NCI-H187 treated with DMSO at 0.1 percent for 48 hours (cell line): ENCODE measurements at regions not wholly inside any gene's neighbourhood (a gene's known extent, or its start where the extent isn't known, plus 50 kb on each side); places are given as distances from the start of the nearest gene placed in this dataset.
"Not testable (repeated sequence)": the region's sequence is repeated elsewhere in the genome, so short reads cannot be mapped to it uniquely, and the experiment has no call there.

ENCODE experiments used
- DNase-seq: peaks from one replicate; lab custom pipeline; 2025; lab: John Stamatoyannopoulos, UW

DNA sequence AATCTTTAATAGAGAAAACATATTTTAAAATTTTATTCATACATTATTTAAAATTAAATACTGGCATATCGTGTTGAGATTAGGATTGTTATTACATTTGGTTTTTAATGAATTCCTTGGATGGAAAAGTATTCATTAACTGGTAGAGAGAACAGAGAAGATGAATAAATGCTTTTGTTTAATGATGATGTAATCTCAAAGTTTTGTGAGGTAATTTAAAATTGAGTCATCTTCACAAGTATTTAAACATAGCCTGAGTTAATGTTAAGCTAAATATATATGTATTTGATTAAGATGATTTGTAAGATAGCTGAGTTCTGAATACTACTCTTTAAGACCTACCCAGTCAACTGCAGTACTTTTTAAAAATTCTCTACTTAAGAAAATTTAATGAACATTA, 713.4 kb upstream of the VRK2 start:
- DNase-seq = no peak

DNA sequence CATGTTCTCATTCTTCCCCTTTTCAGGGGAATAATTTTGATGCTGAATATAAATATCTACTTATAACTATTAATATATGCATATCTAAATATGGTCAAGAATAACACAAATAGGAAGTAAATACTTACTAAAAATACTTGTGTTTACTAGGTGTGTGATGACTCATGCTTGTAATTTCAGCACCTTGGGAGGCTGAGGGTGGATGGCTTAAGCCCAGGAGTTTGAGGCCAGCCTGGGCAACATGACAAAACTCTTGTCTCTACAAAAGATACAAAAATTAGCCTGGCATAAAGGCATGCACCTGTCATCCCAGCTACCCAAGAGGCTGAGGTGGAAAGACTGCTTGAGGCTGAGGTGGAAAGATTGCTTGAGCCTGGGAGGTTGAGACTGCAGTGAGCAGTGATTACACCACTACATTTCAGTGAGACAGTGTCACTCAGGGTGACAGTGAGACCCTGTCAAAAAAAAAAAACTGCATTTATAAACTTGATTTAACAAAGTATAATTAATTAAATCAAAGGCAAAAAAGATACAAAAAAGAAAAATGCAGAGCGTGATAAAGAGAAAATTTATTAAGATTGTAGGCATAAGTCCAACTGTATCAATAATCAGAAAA, 703.1 kb upstream of the VRK2 start:
- DNase-seq = no peak

DNA sequence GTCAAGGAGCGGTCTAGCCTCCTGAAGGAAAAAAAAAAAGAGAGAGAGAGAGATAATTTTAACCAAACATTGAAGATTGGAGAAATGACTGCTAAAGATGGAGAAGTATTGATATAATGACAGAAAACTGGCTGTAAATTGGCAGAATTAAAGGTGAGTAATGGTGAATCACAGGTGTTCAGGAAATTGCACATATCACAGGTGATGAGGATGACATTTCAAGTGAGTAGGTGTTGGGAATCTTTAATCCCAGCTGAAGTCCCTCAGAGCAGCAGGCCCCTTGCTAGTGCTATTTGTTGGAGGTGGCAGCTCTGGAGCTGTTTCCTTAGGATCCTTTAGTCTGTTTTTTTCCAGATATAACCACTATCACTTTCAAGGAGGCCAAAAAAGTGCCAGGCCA, 678.4 kb upstream of the VRK2 start:
- no peak for DNase-seq

DNA sequence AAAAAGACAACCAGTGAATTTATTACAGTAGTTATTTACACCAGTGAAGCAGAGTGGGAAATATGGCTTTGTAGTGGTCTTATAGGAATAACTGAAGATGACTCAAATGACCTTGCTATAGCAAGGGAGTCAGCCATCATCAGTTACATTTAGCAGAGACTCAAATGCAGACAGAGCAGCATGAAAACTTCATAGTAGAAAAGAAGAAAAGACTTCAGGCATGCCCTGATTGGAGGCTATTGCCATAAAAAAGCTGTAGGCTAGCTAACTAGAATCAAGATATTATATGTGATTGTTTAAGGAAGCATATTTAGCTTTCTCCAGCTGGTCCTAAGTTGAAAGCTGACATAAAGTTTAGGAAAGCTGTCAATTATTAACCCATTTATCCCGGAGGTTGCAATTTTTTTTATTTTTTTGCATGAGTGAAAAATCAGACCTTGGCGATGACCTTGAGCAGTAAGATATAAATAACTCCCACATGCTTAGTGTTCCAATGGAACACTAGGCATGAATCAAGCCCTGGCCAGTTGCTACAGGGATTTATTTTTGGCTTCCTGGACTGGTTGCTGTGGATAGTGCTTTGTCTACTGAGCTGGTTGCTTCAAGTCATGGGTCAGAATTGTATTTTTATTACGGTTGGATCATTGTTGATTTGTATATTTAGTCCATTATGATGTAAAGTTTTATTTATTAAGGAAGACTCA, 675.6 kb upstream of the VRK2 start:
- no peak for DNase-seq

DNA sequence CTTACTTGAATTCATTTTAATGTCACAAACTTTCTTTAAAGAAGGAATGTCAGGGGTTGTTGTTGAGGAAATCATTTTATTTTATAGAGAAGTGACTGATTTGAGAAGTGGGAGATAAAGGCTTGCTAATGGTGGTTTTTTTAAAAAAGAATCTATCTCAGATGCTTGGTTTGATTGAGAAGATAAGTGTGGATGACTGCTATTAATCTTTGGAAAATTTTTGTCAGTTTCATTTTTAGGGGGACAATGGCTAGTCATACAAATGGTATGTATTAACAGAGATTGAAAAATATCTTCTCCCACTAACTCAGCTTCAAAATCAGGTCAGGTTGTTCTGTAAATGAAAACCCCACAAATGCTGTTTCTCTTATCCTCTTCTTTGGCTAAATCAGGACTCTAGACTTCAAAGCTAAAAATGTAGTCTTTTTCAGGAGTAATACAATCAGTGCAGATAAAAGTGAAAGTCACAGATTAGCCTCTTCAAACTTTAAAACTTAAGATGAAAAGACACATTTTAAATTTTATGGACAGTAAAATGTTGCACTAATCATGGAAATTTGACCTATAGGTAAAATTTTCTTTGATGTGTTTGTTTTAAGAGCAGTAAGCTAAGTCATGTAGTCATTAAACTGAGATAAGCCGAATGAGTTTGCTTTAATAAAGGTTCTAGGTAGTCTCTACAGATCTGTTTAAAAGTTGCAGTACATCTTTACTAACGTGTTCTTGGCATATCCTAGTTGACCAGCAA, 674.2 kb upstream of the VRK2 start:
- DNase-seq = no peak

DNA sequence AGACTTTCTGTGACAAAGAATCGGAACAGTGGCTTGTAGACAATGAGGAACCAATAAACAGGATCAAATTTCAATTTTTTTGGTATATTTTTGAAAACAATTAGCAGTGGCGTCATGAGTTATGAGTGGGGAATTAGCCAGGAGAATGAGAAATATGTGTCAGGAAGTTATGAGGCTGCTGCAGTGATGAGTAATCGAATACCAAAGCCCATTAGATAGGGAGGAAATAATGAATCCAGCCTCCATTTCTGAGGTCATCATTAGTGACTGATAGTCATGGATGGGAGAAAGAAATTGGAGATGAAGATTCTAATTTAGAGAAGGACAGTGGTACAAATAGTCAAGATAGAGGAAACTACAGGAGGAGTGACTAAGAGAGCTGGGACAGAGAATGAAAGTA, 673.1 kb upstream of the VRK2 start:
- DNase-seq = no peak

DNA sequence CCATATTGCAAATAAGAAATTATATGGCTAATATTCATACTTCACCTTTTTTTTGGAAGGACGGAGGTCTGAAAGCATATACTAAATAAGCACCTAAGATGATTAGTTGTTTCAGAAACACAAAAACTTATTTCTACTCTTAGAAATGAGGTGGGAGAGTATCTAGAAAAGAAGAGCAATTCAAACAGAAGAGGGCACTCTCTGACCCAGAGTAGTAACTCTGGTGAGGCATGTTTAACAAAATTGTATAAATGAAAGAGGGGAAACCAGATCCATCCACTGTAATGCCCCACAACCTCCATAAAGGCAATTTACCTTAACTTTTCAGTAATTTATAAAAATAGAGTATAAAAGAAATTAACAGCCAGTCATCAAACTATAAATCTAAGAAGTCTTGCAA, 669.6 kb upstream of the VRK2 start:
- no peak for DNase-seq

DNA sequence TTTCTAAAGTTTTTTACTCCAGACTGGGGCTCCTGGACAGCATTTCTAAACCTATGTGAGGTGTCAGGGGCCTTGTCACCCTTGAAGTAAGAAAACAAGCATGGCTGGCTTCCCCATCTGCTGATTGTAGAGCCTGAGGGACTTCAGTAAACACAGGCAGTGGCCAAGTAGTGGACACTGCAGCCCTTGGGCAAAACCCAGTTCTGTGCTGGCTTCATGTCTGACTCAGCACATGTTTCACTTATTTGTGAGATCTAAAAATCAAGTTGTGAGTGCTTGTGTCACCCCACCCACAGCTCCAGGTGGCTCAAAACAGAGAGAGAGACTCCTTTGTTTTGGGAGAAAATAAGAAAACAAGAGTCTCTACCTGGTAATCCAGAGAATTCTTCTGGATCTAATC, 660.3 kb upstream of the VRK2 start:
- DNase-seq = no peak

DNA sequence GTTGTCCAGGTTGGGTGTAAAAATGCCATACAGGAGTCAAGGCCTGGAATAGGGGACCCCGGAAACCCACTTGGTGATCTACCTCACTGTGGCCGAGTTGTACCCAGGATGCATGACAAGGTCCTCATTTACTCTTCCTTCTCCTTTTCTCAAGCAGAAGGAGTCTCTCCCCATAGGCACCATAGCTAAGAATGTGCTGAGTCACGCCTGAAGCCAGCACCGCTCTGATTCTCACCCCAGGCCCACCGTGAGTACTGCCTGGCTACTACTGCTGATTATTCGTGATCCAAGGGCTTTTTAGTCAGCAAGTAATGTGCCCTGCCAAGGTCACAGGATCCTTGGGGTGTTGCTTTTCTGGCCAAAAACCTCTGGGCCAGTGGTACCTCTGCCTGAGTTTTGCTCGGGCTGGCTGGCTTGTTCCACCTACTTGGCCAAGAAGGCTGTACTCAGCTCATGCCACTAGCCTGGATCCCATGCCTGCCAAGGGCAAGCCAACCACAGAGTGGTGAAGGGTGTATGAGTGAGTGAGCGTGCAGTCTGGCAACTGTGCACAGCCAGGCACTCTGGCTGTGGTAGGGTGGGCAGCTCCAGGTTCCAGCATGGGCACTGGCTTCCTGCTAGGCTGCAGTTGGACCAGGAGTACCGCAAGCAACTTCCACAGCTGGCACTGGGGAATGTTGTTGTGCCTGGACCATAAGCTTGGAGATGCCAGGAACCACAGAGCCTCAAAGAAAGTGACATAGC, 650.1 kb upstream of the VRK2 start:
- DNase-seq = no peak

DNA sequence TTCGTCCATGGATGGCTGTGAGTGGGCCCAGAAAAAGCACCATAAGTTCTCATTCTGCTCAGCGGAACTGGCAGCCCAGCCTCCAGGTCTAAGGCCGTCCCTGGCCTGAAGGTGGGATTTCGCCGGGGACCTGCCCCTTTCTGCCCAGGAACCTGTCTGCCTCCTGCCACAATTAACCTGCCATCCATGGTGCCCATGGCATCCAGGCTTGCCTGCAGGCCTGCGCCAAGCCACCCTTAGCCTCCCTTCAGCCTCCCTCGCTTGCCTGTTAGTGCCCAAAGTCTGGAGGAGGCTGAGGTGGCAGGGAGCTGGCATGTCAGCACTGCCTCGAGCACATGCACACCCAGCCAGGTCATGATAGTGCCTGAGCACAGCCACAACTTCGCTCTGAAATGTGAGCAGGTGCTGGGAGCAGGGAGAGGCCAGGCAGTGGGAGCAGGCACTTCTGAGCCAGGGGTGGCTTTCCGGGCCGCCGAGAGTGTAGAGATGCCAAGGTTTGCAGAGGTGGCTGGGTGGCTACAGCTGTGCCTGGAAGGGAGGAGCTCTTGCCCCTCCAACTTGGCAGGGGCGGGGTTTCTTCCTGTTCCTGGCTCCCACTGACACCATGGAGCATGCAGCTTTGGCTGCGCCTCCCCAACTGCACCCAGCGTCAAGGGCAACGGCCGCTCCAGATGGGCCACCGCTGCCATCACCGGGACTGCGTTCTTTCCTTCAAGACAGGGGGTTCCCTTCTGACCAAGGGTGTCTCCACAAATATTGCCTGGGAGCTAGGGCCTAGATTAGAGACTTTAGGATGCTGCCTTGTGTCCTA, 648.9 kb upstream of the VRK2 start:
- DNase-seq = no peak

DNA sequence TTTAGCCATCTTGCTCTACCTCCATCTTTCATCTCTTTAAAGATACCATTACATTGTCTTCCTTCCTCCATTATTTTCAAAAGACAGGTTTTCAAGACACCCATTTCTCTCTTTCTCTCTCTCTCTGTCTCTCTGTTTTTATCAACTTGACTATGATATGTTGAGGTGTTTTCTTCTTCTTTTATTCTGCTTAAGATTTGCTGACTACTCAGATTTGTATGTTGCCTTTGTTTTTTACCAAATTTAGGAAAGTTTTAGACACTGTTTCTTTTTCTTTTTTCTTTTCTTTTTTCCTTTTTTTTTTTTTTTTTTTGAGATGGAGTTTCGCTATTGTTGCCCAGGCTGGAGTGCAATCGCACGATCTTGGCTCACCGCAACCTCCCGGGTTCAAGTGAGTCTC, 647.5 kb upstream of the VRK2 start:
- DNase-seq = no peak

DNA sequence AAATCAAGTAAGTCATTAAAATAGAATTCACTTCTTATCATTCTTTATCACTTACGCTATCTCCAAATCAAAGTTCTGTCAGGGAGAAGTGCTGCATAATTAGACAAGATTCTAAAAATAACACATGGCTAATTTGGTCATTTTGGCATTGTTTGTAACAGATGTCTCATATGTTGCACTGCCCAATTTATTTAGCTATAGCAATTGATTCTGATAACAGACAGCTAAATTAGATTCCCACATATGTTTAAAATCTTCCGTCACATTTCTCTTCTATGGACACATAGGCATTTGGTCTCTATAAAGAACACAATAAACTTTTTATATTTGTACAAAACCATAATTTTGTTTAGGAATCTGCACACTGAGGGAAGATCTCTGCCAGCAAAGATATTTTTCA, 644.5 kb upstream of the VRK2 start:
- DNase-seq = no peak

DNA sequence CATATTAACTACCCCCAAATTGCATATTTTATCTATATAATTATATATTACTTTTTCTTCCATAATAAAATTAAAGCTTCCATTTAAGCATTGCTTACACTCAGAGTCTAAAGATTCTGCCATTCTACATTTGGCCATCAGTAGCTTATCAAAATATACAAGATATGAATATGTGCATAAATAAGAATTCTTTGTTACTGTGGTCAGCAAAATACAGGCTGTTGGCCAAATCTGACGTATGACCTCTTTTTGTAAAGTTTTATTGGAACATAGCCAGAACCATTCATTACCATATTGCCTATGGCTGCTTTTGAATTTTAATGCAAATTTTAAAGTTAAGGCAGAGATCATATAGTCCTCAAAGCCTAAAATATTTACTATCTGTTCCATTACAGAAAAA, 643.9 kb upstream of the VRK2 start:
- DNase-seq = no peak

DNA sequence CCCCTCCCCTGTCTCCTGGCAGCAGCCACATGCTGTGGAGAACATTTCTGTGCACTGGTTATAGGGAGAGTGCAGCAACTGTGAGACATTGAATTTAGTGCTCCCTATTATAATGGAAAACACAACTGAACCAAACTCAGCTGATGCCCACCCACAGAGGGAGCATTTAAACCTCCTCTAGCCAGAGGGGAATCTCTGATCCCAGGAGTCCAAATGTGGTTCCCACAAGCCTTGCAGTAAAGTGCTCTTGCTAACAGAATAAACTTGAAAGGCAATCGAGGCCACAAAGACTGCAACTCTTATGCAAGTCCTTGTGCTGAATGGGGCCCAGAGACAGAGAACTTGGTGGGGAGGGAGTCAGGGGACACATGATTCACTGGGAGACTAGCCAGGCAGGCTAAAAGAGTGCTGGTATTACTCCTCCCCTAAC, 638.8 kb upstream of the VRK2 start:
- no peak for DNase-seq

DNA sequence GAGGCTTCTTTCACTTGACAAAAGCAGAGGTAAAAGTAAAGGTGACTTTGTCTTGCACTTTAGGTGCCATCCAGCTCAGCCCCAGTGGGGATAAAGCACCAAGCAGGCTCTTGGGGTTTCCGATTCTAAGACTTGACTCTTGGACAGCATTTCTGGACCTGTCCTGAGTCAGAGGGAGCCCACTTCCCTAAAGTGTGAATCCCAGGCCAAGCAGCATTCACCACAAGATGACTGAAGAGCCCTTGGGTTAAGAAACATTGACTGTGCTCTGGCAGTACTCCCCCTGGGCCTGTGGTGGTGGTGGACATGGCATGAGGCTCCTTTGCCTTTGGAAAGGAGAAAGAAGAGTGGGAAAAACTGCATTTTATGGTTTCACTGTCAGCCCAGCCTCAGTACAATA, 638.0 kb upstream of the VRK2 start:
- DNase-seq = no peak

DNA sequence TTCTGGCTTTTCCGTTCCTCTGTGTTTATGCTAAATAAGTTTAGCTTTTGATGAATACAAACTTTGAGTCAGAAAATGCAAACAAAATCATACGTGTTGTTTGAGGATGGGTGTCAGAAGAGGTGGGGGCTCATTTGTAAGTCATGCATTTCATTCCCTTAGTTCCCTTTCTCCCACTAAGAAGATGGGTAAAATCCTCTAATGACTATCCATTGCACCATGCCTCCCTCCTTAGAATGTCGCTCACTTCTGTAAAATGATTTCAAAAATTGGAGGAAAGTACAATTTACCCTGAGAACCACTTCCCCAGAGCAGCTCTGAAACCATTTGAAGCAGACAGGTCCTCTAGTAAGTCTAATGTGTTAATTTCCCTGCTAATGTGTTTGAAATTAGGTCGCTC, 629.6 kb upstream of the VRK2 start:
- DNase-seq = no peak

DNA sequence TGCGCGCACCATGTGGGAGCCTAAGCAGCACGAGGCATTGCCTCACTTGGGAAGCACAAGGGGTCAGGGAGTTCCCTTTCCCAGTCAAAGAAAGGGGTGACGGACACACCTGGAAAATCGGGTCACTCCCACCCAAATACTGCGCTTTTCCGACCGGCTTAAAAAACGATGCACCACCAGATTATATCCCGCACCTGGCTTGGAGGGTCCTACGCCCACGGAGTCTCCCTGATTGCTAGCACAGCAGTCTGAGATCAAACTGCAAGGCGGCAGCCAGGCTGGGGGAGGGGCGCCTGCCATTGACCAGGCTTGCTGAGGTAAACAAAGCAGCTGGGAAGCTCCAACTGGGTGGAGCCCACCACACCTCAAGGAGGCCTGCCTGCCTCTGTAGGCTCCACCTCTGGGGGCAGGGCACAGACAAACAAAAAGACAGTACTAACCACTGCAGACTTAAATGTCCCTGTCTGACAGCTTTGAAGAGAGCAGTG, 627.7 kb upstream of the VRK2 start:
- DNase-seq = not testable (repeated sequence)

DNA sequence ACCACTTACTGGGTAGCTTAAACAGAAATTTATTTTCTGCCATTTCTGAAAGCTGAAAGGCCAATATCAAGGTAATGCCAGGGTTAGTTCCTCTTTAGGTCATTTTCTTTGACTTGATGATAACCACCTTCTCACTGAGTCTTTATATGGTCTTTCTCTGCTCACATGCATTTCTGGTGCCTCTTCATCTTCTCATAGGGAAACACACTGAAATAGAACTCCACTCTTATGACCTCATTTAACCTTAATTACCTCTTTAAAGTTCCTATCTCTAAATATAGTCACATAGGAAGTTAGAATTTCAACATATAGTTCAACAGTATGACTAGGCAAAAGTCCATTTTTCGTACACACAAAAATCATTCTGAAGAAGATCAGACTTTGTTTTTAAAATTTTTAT, 616.8 kb upstream of the VRK2 start:
- no peak for DNase-seq

DNA sequence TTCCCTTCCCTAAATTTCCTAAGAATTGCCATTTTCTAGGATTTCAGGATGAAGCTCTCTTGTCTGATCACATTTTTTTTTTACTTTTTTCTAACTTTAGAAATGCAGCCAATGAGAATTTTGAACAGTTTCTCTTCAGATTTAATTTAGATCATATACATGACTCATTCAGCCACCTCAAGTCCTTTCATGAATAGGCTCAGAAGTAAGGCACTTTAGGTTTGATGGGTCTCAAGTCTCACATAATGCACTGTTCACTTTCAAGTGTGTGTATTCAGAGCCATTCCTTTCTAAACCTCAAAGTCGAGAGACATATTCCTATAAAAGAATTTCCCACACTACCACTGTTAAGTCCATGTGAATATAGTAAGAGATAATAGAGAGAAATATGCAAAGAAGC, 614.1 kb upstream of the VRK2 start:
- DNase-seq = peak; percentile 62

DNA sequence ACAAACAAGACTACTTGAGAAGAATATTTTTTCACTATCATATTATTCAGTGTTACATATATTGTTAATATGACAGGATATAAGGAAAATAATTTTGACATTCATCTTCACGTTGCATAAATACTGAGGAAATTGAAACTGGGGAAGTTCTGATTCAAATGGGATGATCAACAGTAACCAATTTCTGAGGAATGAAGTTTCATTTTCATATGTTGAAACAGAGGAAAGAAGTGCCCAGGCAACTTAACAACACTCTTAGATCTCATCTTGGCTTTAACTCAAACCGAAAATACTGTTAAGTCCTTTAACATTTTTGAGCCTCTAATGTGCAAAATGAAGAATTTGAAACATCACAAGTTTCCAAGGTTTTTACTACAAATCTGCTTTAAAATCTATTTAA, 612.2 kb upstream of the VRK2 start:
- DNase-seq = no peak

DNA sequence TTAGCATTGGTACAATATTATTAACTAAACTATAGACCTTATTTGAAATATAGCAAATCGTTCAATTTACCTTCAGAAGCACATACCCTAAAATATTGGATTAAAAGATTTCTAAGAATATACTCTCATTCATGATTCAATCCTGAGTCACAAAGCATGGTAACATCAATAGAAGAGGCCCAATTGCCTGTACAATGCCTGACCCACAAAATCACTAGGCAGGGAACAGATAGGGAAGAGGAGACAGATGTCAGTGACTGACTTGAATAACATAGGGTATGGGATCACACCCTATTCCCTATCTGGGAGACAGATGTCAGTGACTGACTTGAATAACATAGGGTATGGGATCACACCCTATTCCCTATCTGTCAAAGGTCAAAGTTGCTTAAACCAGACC, 611.6 kb upstream of the VRK2 start:
- DNase-seq = no peak

DNA sequence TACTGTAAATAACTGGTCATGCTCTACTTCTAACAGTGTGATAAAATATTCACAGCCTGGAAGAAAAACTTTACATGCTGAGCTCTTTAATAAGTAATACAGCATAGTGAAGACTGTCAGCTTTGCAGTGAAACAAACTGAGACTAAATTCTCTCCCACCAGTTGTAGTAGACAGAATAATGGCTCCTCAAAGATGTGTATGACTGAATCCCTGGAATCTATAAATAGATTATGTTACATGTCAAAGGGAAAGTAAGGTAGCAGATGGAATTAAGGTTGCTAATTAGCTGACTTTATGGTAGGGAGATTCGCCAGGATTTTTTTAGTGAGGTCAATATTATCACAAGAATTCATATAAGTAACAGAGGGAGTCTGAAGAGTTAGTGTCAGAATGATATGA, 609.5 kb upstream of the VRK2 start:
- DNase-seq = no peak
